ENCODE measurements at regions not wholly inside any gene's neighbourhood (a gene's known extent, or its start where the extent isn't known, plus 50 kb on each side); places are given as distances from the start of the nearest gene placed in this dataset.
"Not testable (repeated sequence)": the region's sequence is repeated elsewhere in the genome, so short reads cannot be mapped to it uniquely, and the experiment has no call there.

DNA sequence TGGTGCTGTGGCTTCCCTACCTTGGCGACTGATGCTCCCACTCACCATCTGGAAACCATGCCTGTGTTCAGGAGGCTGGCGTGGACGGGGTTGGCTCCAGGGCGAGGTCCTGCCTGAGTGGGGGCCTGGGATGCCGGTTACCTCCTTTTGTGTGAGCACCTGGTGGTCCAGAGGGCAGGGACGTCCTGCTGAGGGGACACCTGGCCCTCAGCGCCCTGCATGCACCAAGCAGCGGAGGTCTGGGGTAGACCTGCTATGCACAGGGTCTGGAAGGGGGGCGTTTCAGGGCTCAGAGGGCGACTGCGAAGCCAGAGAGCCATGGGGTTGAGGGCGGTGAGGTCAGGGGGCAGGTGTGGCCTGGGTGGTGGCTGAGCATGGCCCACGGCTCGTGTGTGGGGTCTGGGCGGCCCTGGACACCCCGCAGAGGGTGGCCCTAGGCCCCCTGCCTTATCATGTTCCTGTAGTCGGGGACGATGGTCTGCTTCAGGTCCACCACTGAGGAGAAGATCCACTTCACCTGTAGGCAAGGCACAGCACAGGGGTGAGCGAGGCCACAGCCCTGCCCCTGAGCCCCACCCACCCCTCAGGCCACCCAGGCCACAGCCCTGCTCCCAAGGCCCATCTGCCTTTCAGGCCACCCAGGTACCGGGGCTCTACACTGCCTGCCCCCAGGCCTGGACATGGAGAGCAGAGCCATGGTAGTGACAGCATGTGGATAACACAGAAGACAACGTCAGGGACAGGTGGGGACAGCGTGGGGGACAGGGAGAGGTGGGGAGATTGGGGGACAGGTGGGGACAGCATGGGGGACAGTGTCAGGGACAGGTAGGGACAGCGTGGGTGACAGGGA lies 95.3 kb downstream of the TMEM121 start:
- H3K27me3 ChIP-seq (replicated peaks; ENCODE audit: insufficient read depth, low read depth, low read length, poor library complexity); H3K27ac ChIP-seq (ENCODE audit: low read depth, low read length, poor library complexity, severe bottlenecking); POLR2A ChIA-PET (ENCODE audit: low non-redundant PET); H3K36me3 ChIP-seq (ENCODE audit: insufficient read depth, low read length, poor library complexity, severe bottlenecking); H3K9me3 ChIP-seq (ENCODE audit: low read depth, low read length, poor library complexity, severe bottlenecking); CTCF ChIA-PET; intact Hi-C loops (cut with micrococcal nuclease; ENCODE audit: unreplicated experiment); DNase-seq (ENCODE audit: low spot score); H3K4me1 ChIP-seq (ENCODE audit: insufficient read depth, low read length, poor library complexity, severe bottlenecking); H3K4me3 ChIP-seq (ENCODE audit: low read depth, low read length, poor library complexity, severe bottlenecking); BruUV-seq (replicated peaks): not testable (repeated sequence)

DNA sequence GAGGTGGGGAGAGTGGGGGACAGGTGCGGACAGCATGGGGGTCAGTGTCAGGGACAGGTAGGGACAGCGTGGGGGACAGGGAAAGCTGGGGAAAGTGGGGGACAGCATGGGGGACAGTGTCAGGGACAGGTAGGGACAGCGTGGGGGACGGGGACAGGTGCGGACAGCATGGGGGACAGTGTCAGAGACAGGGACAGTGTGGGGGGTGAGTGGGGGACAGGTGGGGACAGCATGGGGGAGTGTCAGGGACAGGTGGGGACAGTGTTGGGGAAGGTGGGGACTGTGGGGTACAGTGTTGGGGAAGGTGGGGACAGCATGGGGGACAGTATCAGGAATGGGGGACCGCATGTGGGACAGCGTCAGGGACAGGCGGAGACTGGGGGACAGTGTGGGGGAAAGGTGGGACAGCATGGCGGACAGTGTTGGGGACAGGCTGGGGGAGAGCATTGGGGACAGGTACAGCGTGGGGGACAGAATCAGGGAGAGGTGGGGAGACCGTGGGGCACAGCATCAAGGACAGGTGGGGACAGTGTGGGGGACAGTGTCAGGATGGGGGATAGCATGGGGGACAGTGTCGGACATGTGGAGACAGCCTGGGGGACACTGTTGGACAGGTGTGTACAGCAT lies 96.1 kb downstream of the TMEM121 start:
- Histone ChIP-seq H3K4me3 (ENCODE audit: low read depth, low read length, poor library complexity, severe bottlenecking) (no peak overlapping the region), H3K4me1 (ENCODE audit: insufficient read depth, low read length, poor library complexity, severe bottlenecking) (no peaks in the 10 kb centered on the region), H3K36me3 (ENCODE audit: insufficient read depth, low read length, poor library complexity, severe bottlenecking) (no peaks in the 10 kb centered on the region), H3K9me3 (ENCODE audit: low read depth, low read length, poor library complexity, severe bottlenecking) (no peaks in the 10 kb centered on the region), H3K27ac (ENCODE audit: low read depth, low read length, poor library complexity, severe bottlenecking) (no peak overlapping the region), H3K27me3 (replicated peaks; ENCODE audit: insufficient read depth, low read depth, low read length, poor library complexity) (no peaks in the 10 kb centered on the region)
- CTCF ChIA-PET = no interaction called here
- no peak for DNase-seq (ENCODE audit: low spot score)
- BruUV-seq (replicated peaks) = no TSS peak
- POLR2A ChIA-PET (ENCODE audit: low non-redundant PET) = no interaction called here
- no peak for TF ChIP-seq CTCF (conservative IDR thresholded peaks at IDR 0.05; ENCODE audit: low read depth, low read length)
- TF ChIP-seq EZH2 (IDR thresholded peaks at IDR 0.05; ENCODE audit: borderline replicate concordance, low read depth, low read length, poor library complexity, severe bottlenecking) = no peak
- intact Hi-C loops (cut with micrococcal nuclease; ENCODE audit: unreplicated experiment) = no loop called here

- H3K4me3 ChIP-seq (ENCODE audit: low read depth, low read length, poor library complexity, severe bottlenecking); POLR2A ChIA-PET (ENCODE audit: low non-redundant PET); DNase-seq (ENCODE audit: low spot score); H3K27me3 ChIP-seq (replicated peaks; ENCODE audit: insufficient read depth, low read depth, low read length, poor library complexity); H3K36me3 ChIP-seq (ENCODE audit: insufficient read depth, low read length, poor library complexity, severe bottlenecking); H3K4me1 ChIP-seq (ENCODE audit: insufficient read depth, low read length, poor library complexity, severe bottlenecking); BruUV-seq (replicated peaks); H3K9me3 ChIP-seq (ENCODE audit: low read depth, low read length, poor library complexity, severe bottlenecking); intact Hi-C loops (cut with micrococcal nuclease; ENCODE audit: unreplicated experiment); H3K27ac ChIP-seq (ENCODE audit: low read depth, low read length, poor library complexity, severe bottlenecking); CTCF ChIA-PET: not testable (repeated sequence)
Observed at GRCh38 chr14:105623178-105623577, 96.8 kb downstream of the TMEM121 start.

GRCh38 chr14:105624346-105624745 lies 98.0 kb downstream of the TMEM121 start:
- H3K27ac ChIP-seq (ENCODE audit: low read depth, low read length, poor library complexity, severe bottlenecking); H3K9me3 ChIP-seq (ENCODE audit: low read depth, low read length, poor library complexity, severe bottlenecking); CTCF ChIA-PET; DNase-seq (ENCODE audit: low spot score); H3K4me3 ChIP-seq (ENCODE audit: low read depth, low read length, poor library complexity, severe bottlenecking); BruUV-seq (replicated peaks); H3K36me3 ChIP-seq (ENCODE audit: insufficient read depth, low read length, poor library complexity, severe bottlenecking); intact Hi-C loops (cut with micrococcal nuclease; ENCODE audit: unreplicated experiment); H3K27me3 ChIP-seq (replicated peaks; ENCODE audit: insufficient read depth, low read depth, low read length, poor library complexity); POLR2A ChIA-PET (ENCODE audit: low non-redundant PET); H3K4me1 ChIP-seq (ENCODE audit: insufficient read depth, low read length, poor library complexity, severe bottlenecking): not testable (repeated sequence)

- H3K9me3 ChIP-seq (ENCODE audit: low read depth, low read length, poor library complexity, severe bottlenecking); H3K27me3 ChIP-seq (replicated peaks; ENCODE audit: insufficient read depth, low read depth, low read length, poor library complexity); intact Hi-C loops (cut with micrococcal nuclease; ENCODE audit: unreplicated experiment); H3K4me3 ChIP-seq (ENCODE audit: low read depth, low read length, poor library complexity, severe bottlenecking); DNase-seq (ENCODE audit: low spot score); H3K27ac ChIP-seq (ENCODE audit: low read depth, low read length, poor library complexity, severe bottlenecking); POLR2A ChIA-PET (ENCODE audit: low non-redundant PET); CTCF ChIA-PET; H3K36me3 ChIP-seq (ENCODE audit: insufficient read depth, low read length, poor library complexity, severe bottlenecking): not testable (repeated sequence)
- BruUV-seq (replicated peaks) = TSS peak; percentile 46
- peaks cover 14% of the 10 kb centered on the region for H3K4me1 ChIP-seq (ENCODE audit: insufficient read depth, low read length, poor library complexity, severe bottlenecking)
Observed at GRCh38 chr14:105624749-105625434, 98.5 kb downstream of the TMEM121 start.

DNA sequence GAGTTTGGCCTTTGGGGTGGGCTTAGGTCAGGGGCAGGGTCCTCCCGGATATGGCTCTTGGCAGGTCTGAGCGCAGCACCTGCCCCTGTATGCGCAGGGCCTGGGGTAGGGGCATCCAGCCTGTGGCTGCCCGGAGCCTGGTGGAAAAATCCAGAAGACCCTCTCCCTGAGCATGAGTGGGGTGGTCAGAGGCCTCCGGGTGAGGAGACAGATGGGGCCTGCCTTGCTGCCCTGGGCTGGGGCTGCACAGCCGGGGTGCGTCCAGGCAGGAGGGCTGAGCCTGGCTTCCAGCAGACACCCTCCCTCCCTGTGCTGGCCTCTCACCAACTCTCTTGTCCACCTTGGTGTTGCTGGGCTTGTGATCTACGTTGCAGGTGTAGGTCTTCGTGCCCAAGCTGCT lies 99.1 kb downstream of the TMEM121 start:
- intact Hi-C loops (cut with micrococcal nuclease; ENCODE audit: unreplicated experiment); POLR2A ChIA-PET (ENCODE audit: low non-redundant PET); H3K27ac ChIP-seq (ENCODE audit: low read depth, low read length, poor library complexity, severe bottlenecking); H3K27me3 ChIP-seq (replicated peaks; ENCODE audit: insufficient read depth, low read depth, low read length, poor library complexity); DNase-seq (ENCODE audit: low spot score); H3K36me3 ChIP-seq (ENCODE audit: insufficient read depth, low read length, poor library complexity, severe bottlenecking); BruUV-seq (replicated peaks); CTCF ChIA-PET; H3K4me3 ChIP-seq (ENCODE audit: low read depth, low read length, poor library complexity, severe bottlenecking); H3K9me3 ChIP-seq (ENCODE audit: low read depth, low read length, poor library complexity, severe bottlenecking): not testable (repeated sequence)
- H3K4me1 ChIP-seq (ENCODE audit: insufficient read depth, low read length, poor library complexity, severe bottlenecking) = peaks cover 19% of the 10 kb centered on the region
